ENCODE measurements at regions not wholly inside any gene's neighbourhood (a gene's known extent, or its start where the extent isn't known, plus 50 kb on each side); places are given as distances from the start of the nearest gene placed in this dataset.

GRCh38 chr13:89827552-89827951, 1519.9 kb upstream of the MIR17HG start:
- TF ChIP-seq POLR2A (IDR thresholded peaks at IDR 0.05; ENCODE audit: low read depth, low read length) (no peak), POLR2AphosphoS5 (IDR thresholded peaks at IDR 0.05; ENCODE audit: low read depth, low read length) (no peak)

Data from GM12892 (cell line).